Astrocyte (in vitro differentiated cells and primary cell): ENCODE measurements at regions not wholly inside any gene's neighbourhood (a gene's known extent, or its start where the extent isn't known, plus 50 kb on each side); places are given as distances from the start of the nearest gene placed in this dataset.

Source experiments
- EZH2 ChIP-seq: IDR thresholded peaks from 2 replicates; pipeline ENCODE4 v1.6.1; 2012; ENCODE audit warnings: mild to moderate bottlenecking, low read length, inconsistent platforms; ENCODE audit not compliant: insufficient read depth
- TF ChIP-seq, protein P1 (sequence below): IDR thresholded peaks from 2 replicates; pipeline ENCODE4 v1.5.1; 2011; ENCODE audit warnings: low read depth, mild to moderate bottlenecking, inconsistent platforms, low read length, moderate library complexity; ENCODE audit not compliant: insufficient read depth

DNA sequence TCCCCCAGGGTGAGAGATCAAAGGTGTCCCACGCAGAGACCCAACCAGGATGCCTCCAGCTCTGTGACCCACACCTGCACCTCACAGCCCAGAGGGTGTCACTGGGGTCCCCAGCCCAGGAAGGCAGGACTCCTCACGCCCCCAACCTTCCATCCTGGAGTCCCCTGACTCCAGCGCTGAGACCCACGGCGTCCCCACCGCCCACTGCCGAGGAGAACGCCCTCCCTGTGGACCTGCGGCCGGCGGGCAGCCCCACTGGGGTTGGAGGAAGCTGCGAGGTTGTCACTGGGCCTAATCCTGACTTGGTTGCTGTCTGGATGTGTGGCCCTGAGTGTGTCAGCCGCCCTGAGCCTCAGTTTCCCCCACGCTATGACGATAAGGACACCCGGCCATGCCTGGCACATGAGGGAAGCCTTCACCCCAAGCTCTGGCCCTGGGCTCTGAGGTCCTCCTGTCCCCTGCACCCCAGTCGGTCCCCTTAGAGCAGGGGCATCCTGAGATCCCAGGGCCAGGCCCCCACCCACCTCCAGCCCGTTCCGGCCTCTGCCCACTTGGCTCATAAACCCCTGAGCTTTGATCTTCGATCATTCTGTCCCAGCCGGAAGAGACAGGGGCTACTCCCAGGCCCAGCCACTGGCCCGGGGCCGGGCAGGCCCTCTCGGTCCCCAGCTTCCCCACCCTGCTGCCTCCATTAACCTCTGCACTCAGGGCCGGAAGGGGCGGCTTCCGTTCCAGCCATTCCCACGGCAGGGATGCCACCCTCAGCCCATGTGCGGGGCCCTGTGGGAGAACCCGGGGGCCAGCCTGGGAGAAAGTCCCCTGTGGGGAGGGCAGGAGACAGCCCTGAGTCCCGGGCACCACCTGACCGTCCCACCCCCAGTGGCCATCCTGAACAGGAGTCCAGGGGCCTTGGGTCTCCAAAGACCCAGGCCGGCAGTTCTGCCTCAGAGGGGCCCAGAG lies 113.2 kb downstream of the MICALL2 start:
- TF ChIP-seq, protein P1, sequence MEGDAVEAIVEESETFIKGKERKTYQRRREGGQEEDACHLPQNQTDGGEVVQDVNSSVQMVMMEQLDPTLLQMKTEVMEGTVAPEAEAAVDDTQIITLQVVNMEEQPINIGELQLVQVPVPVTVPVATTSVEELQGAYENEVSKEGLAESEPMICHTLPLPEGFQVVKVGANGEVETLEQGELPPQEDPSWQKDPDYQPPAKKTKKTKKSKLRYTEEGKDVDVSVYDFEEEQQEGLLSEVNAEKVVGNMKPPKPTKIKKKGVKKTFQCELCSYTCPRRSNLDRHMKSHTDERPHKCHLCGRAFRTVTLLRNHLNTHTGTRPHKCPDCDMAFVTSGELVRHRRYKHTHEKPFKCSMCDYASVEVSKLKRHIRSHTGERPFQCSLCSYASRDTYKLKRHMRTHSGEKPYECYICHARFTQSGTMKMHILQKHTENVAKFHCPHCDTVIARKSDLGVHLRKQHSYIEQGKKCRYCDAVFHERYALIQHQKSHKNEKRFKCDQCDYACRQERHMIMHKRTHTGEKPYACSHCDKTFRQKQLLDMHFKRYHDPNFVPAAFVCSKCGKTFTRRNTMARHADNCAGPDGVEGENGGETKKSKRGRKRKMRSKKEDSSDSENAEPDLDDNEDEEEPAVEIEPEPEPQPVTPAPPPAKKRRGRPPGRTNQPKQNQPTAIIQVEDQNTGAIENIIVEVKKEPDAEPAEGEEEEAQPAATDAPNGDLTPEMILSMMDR: no peak
- no peak for TF ChIP-seq EZH2
